HG02642 (cell line): ENCODE measurements at regions not wholly inside any gene's neighbourhood (a gene's known extent, or its start where the extent isn't known, plus 50 kb on each side); places are given as distances from the start of the nearest gene placed in this dataset.
A peak's percentile ranks its signal among the peaks of the same experiment; 100 is the strongest.
"Not testable (repeated sequence)": the region's sequence is repeated elsewhere in the genome, so short reads cannot be mapped to it uniquely, and the experiment has no call there.

Source experiments
- ATAC-seq: cut with Tn5 transposase; IDR thresholded peaks from one replicate; pipeline ENCODE4 v1.9.1; 2021; ENCODE audit warnings: mild to moderate bottlenecking; ENCODE audit not compliant: unreplicated experiment, poor library complexity

DNA sequence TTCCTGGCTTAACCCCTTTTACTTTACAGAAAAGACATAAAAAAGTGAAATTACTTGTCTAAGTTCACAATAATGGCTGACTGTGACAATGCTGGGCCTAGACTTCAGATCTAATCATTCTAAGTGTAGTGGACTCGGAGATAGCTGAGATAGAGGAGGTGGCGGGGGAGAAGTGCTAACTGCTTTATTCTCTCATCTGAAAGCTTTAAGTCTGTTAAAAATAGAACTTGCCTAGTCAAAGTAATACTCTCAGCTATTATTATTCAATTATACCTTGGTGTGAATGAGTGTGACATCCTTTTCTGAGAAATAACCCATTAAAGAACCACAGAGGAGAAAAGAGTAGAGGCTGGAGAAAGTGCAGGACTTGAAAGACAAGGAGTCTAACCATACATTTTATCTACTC lies 96.1 kb upstream of the OLIG2 start:
- ATAC-seq = peak; percentile 43

DNA sequence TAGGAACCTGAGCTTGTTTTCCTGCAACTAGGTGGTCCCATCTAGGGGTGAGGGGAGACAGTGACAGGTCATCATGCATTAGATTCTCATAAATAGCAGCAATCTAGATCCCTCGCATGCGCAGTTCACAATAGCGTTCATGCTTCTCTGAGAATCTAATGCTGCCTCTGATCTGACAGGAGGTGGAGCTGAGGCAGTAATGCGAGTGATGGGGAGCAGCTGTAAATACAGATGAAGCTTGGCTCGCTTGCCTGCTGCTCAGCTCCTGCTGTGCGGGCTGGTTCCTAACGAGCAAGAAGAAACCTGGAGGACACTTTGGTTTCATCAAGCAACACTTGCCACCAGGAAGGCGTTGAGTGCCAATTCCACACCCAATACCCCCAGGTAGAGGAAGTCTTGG lies 95.1 kb upstream of the OLIG2 start:
- ATAC-seq = no peak

DNA sequence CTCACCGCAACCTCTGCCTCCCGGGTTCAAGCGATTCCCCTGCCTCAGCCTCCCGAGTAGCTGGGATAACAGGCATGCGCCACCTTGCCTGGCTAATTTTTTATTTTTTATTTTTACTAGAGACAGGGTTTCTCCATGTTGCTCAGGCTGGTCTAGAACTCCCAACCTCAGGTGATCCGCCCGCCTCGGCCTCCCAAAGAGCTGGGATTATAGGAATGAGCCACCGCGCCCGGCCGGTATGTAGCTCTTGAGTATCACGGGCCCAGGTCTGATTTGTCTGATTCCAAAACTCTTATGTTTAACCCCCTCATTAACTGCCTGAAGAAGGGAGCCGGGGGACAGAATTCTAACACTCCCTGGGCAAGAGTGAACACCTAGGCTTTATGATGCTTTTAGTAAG lies 91.7 kb upstream of the OLIG2 start:
- ATAC-seq = not testable (repeated sequence)

DNA sequence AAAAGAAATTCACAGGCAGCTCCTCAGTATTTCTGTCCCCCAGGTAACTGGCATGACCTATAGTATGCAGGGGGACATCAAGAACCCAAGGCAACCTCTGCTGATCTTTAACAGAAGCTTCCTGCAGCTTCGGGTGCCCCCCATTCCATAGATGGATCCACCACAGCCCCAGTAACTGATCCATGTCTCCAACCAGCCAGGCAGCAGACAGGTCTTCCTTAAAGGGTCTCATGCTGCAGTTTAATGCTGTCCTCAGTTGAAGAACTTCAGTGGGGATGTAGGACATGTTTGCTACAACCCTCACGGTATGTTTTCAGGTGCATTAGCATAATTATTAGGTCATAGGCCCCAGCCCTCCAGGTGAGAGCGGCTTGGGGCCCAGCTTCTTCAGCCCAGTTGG lies 90.9 kb upstream of the OLIG2 start:
- no peak for ATAC-seq

DNA sequence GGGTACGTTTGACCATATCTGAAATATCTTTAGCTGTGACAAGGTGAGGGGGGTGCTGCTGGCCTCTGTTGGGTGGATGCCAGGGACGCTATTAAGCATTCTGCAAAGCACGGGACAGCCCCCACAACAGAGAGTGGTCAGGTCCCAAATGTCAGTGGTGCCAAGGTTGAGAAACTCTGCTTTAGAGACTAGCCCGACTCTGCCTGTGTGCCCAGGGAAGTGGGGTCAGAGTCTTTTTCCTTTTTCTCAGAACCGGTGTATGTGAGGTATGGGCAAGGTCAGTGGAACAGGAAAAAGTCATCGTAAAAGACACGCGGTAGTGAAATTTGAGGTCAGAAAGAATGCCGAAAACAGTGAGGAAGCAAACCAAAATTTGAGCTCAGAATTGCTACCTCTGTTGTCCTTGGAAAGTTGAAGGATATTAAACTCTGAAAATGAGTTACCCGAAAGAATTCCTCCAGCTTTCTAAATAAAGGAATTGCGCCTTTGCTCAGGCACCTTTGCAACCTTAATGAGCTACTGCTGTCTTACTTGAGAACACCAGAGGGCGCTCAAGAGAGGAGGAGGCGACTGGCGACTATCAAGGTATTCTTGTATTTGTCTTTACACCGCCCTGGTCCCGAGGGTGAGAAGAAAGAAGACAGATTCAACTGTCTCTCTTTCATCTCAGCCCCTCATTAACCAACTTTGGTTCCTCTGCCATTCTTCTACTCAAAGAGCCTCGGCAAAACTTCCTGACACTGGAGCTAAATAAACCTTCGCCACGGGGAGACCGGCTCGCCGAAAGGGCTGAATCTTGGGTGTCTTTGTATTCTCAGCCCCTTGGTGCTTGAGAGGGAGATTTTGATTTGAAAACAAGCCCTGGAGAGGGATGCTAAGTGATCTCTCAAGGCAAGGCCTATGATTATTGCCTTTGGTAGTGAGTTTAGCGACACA lies 85.4 kb upstream of the OLIG2 start:
- no peak for ATAC-seq

DNA sequence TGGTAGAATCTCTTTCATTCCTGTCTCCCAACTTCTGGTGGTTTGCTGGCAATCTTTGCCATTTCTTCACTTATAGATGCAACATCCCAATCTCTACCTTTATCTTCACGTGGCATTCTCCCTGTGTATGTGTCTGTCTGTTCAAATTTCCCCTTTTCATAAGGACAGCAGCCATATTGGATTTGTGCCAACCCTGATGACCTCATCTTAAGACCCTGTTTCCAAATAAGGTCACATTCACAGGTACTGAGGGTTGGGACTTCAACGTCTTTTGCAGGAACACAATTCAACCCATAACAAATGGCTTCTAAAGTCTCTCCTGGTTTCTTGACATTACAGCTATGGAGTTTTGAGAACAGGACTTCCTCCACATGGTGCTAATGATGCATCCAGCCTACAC lies 84.5 kb upstream of the OLIG2 start:
- ATAC-seq = no peak

DNA sequence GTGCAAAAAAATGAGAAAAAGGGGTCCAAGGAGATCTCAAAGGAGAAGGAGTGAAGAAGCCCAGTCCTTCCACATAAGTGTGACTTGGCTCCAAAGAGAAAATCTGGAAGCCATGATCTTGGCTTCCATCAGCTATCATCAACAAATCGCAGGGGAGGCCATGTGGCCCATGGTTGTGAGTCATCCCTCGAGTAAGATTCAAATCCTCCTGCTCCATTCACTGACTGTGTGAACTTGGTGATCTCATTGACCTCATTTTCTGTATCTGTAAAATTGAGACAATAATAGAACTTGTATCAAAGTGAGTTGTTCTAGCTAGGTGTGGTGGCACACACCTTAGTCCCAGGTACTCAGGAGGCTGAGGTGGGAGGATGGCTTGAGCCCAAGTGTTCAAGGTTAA lies 79.1 kb upstream of the OLIG2 start:
- no peak for ATAC-seq

DNA sequence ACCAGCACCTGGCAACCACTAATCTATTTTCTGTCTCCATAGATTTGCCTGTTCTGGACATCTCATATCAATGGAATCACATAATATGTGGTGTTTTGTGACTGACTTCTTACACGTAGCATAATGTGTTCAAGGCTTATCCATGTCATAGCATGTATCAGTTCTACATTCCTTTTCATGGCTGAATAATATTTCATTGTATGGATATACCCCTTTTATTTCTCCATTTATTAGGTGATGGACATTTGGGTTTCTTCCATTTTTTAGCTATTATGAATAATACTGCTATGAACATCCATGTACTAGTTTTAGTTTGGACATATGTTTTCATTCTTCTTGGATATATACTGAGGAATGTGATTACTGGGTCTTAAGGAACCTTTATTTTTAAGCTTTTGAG lies 78.0 kb upstream of the OLIG2 start:
- no peak for ATAC-seq

DNA sequence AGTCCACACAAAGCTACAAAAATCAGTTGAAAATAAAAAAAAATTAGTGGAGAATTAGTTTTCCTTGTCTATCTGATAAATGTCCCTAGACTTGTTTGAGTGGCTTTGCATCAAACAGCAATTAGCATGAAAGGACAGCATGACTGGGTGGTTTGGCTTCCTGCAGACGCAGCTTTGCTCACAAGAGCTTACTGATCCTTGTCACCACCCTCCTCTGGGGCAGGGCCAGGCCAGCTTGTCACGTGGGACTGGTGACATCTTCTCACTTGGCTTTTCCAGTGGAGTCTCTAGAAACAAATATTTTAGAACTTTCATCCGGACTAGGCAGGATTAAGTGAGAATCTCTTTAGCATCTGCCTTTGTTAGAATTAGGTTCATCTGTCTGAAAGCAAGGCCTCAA lies 76.0 kb upstream of the OLIG2 start:
- no peak for ATAC-seq

DNA sequence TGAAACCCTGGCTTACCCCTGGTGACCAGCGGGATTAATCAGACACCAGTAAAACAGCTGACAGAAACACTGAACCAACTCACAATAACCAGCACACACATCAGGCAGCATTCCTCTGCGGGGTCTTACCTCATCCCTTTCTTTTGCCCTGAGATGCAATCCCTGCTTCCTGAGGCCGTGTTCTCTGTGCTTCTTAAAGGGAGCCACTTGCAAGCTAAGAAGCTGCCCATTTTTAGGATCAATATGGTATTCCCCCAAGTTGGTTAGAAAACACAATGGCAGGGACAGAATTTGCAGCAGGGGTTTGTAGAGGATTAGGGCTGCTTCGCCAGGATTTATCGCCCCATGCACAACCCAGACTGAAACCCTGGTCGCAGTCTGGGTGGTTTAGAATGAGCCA lies 74.7 kb upstream of the OLIG2 start:
- ATAC-seq = no peak

DNA sequence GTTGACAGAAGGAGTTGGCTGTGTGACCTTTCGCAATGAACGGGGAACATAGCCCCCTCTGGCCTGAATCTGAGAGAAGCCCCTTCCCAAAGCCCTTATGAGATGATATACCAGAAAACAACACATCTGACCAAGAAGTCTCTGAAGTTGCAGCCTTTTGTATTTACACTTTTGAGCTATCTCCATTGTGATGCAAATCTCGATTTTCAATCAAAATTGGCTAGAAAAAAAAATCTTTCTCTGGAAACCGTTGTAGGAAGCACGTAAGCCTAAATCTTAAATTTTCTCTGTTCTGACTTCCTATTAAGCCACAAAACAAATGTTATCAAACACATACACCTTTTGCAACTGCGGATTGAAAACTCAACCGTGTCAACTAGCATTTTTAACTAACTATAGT lies 71.4 kb upstream of the OLIG2 start:
- no peak for ATAC-seq

DNA sequence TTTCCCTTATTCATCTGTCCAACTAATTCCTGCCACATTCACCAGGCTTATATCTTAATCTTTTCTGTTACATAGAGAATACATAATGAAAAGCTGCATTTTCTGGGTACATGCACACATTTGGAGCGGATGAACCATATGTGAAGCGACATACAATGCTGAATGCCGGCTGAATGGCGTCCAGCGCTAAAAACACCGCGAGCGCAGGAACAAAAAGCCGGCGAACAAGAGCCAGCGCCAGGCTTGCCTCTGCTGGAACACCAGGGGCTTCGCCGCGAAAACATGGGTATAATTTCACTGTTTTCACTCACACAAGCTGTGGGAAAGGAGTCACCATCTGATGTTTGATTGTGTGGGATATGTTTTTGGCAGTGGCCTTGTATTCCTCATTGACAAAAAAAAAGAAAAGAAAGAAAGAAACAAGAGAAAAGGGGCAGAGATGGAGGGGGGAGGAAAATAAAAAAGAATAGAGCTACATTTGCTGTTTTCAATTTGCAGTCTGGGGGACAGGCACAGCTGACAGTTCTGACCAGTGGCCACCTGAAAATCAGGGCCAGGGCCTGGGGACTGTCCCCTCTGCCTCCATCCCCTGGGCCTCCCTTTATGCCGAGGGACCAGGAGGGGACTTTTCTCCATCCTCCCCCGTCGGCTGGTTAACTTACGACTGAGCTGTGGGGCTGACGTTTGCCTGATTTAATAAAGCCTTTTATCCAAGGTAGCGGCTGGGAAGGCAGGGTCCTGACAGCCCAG lies 70.2 kb upstream of the OLIG2 start:
- no peak for ATAC-seq

DNA sequence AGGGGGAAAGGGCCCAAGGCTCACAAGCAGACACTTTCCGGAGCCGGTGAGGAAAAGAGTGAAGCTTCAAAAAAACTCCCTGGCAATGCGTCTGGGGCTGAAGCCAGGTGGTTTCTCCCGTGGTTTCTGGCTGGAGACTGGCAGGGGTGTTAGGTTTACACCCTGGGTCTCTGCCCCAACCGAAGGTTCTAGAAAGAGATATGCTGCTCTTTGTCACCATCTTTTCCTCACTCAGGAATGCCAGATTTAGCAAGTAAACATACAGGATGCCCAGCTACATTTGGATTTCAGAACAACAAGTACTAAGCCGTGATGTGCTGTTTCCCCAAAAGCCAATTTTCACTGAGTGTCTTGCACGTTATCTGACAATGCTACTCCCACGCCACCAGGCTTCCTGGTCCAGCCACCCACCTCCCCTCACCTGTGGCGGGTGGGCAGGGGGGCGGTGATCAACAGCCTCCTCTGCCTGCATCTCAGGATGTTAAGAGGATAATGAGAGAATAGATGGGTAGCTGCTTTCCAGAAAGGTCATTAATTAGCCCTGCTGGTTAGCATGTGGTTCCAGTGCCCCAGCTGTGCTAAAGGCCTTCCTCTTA lies 69.6 kb upstream of the OLIG2 start:
- no peak for ATAC-seq

DNA sequence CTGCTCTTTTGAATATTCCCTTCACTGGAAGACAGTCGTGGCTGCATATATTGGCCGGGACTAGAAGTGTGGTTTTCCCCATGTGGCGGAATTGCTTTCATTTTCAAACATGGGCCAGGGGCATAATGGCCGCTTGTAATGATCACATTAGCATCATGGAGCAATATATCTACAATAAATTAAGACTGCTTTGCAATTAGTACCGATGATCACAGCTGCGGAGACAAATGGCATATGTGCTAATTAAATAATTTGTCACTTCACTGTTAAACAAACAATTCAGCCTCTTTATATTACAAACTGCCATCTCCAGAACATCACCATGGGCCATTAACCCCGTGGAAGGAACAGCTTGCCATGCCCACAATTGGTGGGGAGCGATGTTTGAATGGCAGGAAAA lies 68.2 kb upstream of the OLIG2 start:
- no peak for ATAC-seq

DNA sequence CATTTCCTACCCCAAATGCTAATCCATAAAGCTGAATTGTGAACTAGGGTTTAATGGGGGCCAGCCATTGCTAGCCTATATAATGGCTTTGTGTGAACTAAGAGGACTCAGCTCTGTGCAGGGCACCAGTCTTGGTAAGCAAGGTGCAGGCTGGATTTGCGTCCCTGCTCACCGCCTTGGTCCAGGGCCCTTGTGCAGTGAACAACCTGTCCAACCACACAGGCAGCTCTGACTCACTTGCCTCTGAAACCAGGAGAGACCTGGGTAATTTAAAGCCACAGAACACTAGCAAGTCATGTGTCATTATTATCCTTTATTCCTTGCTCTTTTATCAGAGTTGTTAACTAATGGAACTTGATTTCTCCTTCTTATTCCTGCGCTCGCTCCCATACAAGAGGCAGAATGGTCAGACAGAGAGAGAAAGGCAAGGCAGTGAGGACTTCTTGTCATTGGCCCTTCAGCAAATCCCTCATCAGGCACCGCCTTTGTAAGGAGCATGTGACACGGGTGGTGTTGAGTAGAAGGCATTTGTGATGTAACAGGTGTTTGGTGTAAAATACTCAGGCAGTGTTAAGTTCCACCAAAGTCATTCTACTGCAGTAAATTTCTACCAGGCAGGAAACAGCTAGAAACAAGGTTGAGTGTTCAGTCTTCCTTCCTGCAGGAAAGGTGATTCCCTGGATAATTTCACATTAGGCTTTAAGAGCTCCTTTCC lies 67.3 kb upstream of the OLIG2 start:
- no peak for ATAC-seq

DNA sequence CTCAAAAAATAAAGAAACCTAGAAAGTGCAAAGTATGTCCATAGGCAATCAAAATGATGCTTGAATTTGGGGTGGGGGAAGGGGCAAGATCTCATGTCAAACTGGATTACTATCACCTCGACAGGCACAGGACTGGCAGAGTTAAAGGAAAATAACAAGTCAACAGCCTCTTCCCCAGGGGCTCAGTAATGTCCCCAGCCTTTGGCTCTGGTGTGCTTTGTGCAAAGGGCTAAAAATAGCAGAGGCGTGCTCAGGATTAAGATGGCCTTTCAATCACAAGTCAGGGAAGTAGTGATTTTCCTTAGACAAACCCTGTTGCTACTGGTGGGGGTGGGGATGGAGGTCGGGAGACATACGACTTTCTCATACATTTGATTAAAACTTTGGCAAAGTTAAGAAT lies 63.5 kb upstream of the OLIG2 start:
- ATAC-seq = no peak

DNA sequence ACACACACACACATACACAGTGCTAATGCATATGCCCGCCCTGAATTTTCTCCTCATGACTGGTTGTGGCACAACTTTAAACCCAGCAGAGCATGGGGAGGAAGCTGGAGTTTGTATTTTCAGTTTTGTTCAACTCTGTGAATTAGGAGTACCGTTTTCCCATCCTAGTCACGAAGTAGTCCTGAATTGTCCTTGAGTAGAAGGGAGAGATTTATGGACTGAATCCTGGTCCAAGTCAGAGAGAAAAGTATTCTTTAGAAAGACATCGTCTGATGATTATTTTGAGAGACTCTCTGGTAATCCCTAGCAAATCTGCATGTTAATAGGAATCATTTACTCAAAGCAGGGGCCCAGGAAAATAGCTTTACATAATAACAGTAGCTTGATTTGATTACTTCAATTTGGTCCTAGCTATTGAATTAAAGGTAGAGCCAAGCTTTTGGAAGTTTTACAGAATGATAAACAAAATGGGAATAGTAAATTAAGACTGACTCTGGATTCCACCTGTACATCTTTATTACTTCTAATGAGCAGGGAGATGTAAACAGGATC lies 60.5 kb upstream of the OLIG2 start:
- ATAC-seq = no peak

DNA sequence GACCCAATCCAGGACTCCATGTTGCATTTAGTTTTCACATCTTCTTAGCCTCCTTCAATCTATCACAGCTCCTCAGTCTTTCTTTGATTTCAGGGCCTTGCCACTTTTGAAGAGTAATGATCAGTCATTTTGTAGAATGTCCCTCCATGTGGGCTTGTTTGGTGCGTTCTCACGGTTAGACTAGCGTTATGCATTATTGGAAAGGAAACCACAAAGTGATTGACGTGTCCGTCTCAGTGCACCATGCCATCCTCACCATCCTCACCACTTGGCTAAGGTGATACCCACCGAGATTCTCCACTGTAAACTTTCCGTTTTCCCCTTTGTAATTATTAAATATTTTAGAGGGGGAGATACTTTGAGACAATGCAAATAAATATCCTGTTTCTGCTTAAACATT lies 59.6 kb upstream of the OLIG2 start:
- ATAC-seq = no peak

DNA sequence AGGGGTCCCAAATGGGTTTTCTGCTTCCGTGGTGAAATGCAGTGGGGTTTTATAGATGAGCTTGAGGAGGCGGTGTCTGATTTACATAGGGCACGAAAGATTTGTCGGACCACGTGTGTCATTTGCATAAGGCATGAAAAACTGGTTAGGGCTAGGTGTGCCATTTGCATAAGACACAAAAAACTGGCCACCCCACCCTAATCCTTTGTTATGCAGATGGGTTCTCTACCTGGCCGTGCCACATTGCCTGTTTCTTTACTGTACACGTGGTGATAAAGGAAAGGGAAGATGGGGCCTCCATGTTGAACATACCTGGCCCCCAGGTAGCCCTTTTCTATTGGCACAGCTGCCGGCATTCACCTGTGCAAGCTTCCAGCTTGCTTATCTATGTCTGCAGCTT lies 57.6 kb upstream of the OLIG2 start:
- ATAC-seq = not testable (repeated sequence)

DNA sequence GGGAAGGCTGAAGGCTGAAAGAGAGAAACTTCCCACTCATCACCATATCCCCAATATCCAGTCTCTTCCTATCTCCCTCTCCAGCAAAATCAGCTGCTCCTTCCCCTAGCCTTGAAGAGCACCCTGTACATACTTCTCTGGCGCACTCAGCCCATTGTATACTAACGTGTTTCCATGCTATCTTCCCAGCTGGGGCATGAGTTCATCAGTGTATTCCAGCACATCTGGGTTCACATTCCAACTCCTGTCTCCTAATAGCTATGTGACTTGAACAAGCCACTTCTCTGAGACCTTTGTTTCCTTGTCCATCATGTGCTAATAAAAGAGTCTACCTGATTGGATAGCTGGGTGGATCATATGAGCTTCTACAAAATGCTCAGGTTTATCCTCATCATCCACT lies 51.1 kb upstream of the OLIG2 start:
- ATAC-seq = no peak
